Osteocyte (in vitro differentiated cells): ENCODE measurements at regions not wholly inside any gene's neighbourhood (a gene's known extent, or its start where the extent isn't known, plus 50 kb on each side); places are given as distances from the start of the nearest gene placed in this dataset.

Experiments used
- DNase-seq: peaks from one replicate; pipeline ENCODE4 v3.0.0; 2021; ENCODE audit warnings: mixed read lengths; ENCODE audit not compliant: unreplicated experiment; ENCODE audit errors: extremely low spot score
- H3K27ac Mint-ChIP-seq: one replicate; pipeline ENCODE4 v1.8.0; 2021; ENCODE audit warnings: mild to moderate bottlenecking, mixed read lengths; ENCODE audit not compliant: unreplicated experiment
- H3K27me3 Mint-ChIP-seq: one replicate; pipeline ENCODE4 v1.8.0; 2021; ENCODE audit warnings: mixed read lengths; ENCODE audit not compliant: unreplicated experiment
- H3K36me3 Mint-ChIP-seq: one replicate; pipeline ENCODE4 v1.8.0; 2021; ENCODE audit warnings: mixed read lengths; ENCODE audit not compliant: unreplicated experiment
- H3K4me1 Mint-ChIP-seq: one replicate; pipeline ENCODE4 v1.8.0; 2021; ENCODE audit warnings: mixed read lengths; ENCODE audit not compliant: unreplicated experiment
- H3K4me3 Mint-ChIP-seq: one replicate; pipeline ENCODE4 v1.8.0; 2021; ENCODE audit warnings: mild to moderate bottlenecking, moderate library complexity, mixed read lengths; ENCODE audit not compliant: unreplicated experiment
- H3K9me3 Mint-ChIP-seq: one replicate; pipeline ENCODE4 v1.8.0; 2021; ENCODE audit warnings: mixed read lengths; ENCODE audit not compliant: unreplicated experiment
- CTCF ChIP-seq: fragments of 200-600 bp; sonication (generic); IDR thresholded peaks from 2 replicates; pipeline ENCODE4 v1.5.0; 2021; ENCODE audit warnings: antibody characterized with exemption, mild to moderate bottlenecking, moderate library complexity

DNA sequence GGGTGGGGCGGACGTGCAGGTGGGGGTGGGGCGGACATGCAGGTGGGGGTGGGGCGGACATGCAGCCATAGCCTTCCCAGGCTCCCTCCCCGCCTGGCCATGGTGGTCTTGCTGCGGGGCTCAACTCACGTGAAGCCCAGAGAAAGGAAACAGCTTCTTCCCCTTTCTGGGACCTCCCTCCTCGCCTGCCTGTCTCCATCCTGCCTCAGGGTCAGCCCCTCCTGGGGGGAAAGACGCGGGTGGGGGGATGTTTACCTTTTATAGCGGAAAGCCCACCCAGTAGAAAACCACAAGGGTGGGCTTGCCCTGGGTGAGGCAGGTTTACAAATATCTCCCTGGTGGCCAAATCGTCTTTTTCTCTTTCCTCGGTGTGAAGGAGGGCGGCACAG, 520.0 kb downstream of the GLRX3 start:
- Mint-ChIP-seq H3K36me3 (no peaks in the 10 kb centered on the region), H3K27me3 (no peaks in the 10 kb centered on the region), H3K4me1 (no peaks in the 10 kb centered on the region), H3K4me3 (no peak overlapping the region), H3K9me3 (peaks cover 20% of the 10 kb centered on the region), H3K27ac (no peak overlapping the region)
- TF ChIP-seq CTCF: no peak
- DNase-seq: peak; percentile 78

GRCh38 chr10:130656582-130657133, 520.5 kb downstream of the GLRX3 start:
- no peak overlapping the region for H3K27ac Mint-ChIP-seq
- no peak for TF ChIP-seq CTCF

DNA sequence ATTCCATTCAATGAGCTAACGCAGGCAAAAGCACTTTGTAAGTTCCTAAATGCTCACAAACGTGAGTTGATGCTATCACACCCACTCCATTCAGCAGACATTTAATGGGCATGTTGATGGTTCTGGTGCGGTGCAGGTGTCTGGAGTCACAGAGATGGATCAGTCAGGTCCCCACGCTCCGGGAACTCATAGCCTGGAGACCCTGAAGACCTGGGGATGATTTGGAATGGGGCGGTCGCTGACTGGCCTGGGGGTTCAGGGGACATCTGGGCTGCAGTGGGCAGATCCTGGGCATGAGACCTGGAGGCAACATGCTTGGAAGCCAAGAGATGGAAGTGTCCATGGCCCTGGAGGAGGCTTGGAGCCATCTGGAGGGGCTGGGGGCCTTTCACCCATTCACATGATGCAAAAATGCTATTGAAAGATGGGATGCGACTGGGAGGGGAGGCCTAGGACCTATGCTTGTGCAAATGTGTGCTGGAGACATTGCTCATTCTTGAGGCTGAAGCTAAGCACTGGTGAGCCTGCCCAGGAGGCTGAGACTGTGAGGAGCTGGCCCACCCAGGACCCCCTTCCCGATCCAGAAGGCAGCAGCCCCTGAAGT, 522.6 kb downstream of the GLRX3 start:
- no peaks in the 10 kb centered on the region for H3K4me1 Mint-ChIP-seq
- no peaks in the 10 kb centered on the region for H3K36me3 Mint-ChIP-seq
- H3K27ac Mint-ChIP-seq: no peak overlapping the region
- H3K9me3 Mint-ChIP-seq: peaks cover 25% of the 10 kb centered on the region
- DNase-seq: peak; percentile 73
- TF ChIP-seq CTCF: no peak
- H3K27me3 Mint-ChIP-seq: no peaks in the 10 kb centered on the region
- H3K4me3 Mint-ChIP-seq: no peak overlapping the region

More at GRCh38 chr10:130656582-130657133, 520.5 kb downstream of the GLRX3 start:
- DNase-seq: peak; percentile 76
- no peaks in the 10 kb centered on the region for H3K27me3 Mint-ChIP-seq
- H3K4me3 Mint-ChIP-seq: no peak overlapping the region
- H3K36me3 Mint-ChIP-seq: no peaks in the 10 kb centered on the region
- no peaks in the 10 kb centered on the region for H3K4me1 Mint-ChIP-seq
- H3K9me3 Mint-ChIP-seq: peaks cover 20% of the 10 kb centered on the region

GRCh38 chr10:130659528-130659927, 523.3 kb downstream of the GLRX3 start:
- no peak overlapping the region for H3K4me3 Mint-ChIP-seq
- H3K4me1 Mint-ChIP-seq: no peaks in the 10 kb centered on the region
- H3K36me3 Mint-ChIP-seq: no peaks in the 10 kb centered on the region
- peaks cover 30% of the 10 kb centered on the region for H3K9me3 Mint-ChIP-seq
- no peaks in the 10 kb centered on the region for H3K27me3 Mint-ChIP-seq
- H3K27ac Mint-ChIP-seq: no peak overlapping the region
- no peak for TF ChIP-seq CTCF
- peak; percentile 54 for DNase-seq

DNA sequence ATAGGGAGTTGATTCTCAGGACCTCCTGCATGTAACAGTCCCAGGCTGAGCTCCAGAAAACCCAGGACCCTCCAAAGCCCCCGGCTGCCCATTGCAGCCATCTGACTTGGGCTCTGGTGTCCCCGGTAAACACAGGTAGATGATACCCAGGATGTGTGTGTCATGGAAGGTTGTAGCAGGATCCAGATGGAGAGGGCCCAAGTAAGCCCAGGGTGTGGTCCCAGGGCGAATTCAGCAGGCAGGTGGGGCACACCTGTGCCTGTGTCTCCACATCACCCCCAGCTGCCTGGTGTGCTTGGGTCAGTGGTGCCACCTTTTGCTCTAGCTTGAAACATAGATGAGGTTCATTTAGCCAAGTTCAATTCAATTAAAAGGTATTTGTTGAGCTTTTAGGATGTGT, 524.1 kb downstream of the GLRX3 start:
- TF ChIP-seq CTCF: no peak
- Mint-ChIP-seq H3K4me3 (no peak overlapping the region), H3K27me3 (no peaks in the 10 kb centered on the region), H3K9me3 (peaks cover 38% of the 10 kb centered on the region), H3K36me3 (no peaks in the 10 kb centered on the region), H3K4me1 (no peaks in the 10 kb centered on the region), H3K27ac (no peak overlapping the region)
- DNase-seq: no peak
